Colon (tissue), 2 donors: ENCODE measurements at regions not wholly inside any gene's neighbourhood (a gene's known extent, or its start where the extent isn't known, plus 50 kb on each side); places are given as distances from the start of the nearest gene placed in this dataset.

Source experiments
- FAIRE-seq: peaks from 2 replicates; lab custom pipeline; 2012; peaks lifted over from hg19 to GRCh38; lab: Jason Lieb, UNC
- donor health status: control.
- donor health status: control.

DNA sequence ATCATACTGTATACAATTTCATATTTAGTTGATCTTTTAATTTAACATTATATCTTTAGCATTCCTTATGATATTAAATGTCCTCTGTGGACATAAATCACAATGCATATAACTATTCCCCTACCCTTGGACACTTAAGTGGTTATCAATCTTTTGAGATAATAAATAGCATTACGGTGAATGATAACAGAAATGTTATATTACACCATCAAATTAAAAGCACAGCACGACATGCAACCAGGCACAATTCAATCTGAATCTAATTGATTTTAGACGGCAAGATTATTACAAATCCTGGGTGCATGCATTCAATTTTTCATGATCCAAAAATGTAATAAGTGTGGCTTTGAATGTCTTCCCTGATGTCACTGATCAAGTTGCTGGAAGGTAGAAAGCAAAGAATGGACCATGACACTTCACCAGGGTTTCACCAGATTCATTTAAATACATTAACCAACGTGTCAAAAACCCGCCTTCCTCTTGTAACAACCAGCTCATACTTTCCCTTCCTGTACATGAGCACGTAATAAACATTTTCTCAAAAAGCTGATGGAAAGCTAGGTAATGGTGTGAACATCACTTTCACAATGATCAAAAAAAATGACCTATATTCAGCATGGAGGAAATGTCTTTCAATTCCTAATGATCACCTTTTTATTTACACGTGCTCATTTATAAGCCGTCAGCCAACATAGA, 513.7 kb upstream of the ID2 start:
- FAIRE-seq: no peak

GRCh38 chr2:8168876-8169424, 512.9 kb upstream of the ID2 start:
- FAIRE-seq: no peak

GRCh38 chr2:8169443-8169842, 512.4 kb upstream of the ID2 start:
- no peak for FAIRE-seq

- FAIRE-seq: no peak
Measured at GRCh38 chr2:8170552-8171327, 511.1 kb upstream of the ID2 start.

- no peak for FAIRE-seq
Measured at GRCh38 chr2:8171608-8172007, 510.2 kb upstream of the ID2 start.

GRCh38 chr2:8172661-8173060, 509.2 kb upstream of the ID2 start:
- FAIRE-seq: no peak

DNA sequence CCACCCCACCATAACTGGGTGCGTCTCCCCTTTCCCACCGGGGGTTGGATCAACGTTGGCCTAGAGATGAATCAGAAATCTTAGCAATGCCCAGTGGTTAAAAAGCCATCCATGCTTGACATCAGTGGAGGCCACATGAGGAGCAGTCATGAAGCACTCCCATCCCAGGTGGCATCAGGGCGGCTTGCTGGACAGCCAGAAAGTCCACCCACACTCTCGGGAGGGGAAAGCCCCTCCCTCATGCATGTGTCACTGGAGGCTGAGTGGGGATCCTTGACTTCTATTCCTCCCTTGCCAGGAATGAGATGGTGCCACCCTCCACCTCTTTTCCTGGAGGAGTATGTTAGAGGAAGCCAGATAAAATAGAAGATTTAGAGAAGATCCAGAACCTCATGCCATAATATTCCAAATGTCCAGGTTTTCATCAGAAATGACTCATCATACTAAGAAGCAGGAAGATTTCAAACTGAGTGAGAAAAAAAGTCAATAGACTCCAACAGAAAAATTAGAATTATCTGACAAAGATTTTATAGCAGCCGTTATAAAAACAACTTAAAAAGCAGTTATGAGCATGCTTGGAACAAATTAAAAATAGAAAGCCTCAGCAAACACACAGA, 507.1 kb upstream of the ID2 start:
- FAIRE-seq: no peak

GRCh38 chr2:8176887-8177286, 505.0 kb upstream of the ID2 start:
- peak; percentile 36 for FAIRE-seq

DNA sequence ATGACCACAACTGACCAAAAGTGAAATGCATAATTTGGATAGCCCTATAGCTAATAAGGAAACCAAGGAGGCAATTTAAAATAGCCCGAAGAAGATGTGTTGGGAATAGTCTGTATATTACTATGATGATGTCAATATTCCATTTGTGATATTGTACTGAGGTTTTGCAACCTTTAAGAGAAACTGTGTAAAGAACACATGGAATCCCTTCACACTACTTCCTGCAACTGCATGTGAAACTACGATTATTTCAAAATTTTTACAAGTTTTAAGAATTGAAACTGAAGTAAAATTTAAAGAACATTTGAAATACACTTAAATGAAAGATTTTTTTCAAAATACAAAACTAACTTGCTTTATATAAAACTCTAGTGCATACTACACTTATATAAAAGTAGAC, 504.3 kb upstream of the ID2 start:
- no peak for FAIRE-seq

- no peak for FAIRE-seq
Measured at GRCh38 chr2:8178911-8179310, 502.9 kb upstream of the ID2 start.

DNA sequence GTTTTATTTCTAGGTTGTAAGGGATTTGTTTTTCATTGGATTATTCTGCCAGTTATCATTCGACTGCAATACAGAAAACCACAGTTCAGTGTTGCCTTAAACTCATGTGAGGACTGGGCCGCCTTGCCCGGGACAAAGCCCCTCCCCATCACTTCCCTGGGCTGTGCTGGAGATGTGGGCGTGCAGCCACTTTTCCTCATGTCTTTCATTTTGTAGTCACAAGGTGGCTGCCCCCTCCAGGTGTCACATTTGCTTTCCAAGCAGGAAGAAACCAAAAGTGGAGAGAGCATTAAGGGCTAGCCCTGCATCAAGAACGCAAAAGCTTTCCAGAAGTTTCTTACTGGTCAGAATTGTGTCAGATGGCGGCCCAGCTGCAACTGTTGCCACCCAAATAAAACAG, 492.5 kb upstream of the ID2 start:
- FAIRE-seq: no peak

- FAIRE-seq: no peak
Measured at GRCh38 chr2:8190279-8190678, 491.6 kb upstream of the ID2 start.

- no peak for FAIRE-seq
Measured at GRCh38 chr2:8191427-8191826, 490.4 kb upstream of the ID2 start.

GRCh38 chr2:8193146-8193545, 488.7 kb upstream of the ID2 start:
- no peak for FAIRE-seq

DNA sequence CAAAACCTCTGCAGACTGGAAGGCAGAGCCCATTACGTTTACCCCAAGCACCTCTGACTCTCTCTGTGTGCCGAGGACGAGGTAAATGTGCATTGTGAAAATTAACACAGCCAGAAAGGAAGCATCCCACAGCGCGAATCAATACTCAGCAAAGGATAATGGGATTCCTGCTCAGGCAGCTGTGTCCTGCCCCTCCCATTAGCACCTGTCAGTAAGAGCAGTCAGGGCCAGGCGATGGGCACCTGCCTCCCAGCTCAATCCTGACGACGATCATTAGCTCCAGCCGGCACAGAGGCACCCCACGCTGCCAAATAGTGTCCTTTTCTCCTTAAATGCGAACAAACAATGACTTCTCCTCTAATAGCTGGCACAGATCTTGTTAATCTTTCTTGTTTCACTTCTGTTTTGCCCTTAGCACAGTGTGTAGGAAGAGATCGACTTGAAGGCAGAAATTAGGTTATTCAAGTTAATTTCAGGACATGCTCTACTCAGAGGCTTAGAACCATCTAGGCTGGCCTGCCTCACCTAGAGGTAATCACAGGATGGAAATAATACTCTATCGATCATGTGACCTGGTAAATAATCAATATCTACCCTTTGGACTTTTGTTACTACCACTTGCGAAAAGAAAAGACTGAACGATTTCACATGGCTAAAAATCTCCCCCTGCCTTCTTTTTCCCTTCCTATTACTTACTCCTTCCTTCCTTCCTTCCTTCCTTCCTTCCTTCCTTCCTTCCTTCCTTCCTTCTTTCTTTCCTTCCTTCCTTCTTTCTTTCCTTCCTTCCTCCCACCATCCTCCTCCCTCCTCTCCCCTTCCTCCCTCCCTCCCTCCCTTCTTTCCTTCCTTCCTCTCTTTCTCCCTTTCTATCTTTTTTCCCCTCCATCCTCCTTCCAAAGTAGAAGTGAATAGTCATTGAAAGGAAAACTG, 487.9 kb upstream of the ID2 start:
- no peak for FAIRE-seq

DNA sequence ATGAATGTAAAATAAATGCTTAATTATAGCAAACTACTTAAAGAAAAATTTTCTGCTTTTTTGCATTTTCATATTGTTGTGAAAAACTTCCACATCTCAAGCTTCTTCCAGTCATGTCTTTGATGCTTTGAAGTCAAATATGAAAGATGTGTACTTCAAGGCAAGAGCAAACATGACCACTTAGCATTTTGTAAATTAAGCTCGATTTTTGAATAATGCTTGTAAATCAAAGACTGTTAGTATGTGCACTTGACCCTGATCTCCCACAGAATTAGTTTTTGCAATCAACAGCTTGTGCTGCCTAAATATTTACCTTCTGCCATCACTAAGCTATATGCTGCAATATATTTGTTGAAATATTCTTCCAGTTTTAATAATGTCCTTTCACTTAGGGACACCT, 486.1 kb upstream of the ID2 start:
- FAIRE-seq: no peak

DNA sequence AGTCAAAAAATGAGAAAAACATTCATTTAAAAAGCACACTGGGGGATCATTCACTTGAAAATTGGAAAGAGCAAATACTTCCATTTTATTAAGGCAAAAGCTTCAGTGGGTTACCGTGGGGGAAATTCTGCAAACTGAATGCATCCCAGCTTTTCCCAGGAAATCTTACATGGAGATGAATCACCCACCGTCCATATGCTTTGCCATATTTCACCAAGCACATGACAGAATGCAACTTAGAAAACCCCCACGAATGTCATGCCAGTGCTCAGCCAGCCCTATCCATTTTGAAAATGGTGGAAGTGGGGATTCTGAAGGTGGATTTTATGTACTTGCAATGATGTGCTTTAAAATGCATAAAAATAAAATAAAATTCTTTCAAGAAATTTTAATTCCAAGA, 485.5 kb upstream of the ID2 start:
- FAIRE-seq: no peak

GRCh38 chr2:8197101-8197500, 484.8 kb upstream of the ID2 start:
- no peak for FAIRE-seq

GRCh38 chr2:8197825-8198224, 484.0 kb upstream of the ID2 start:
- FAIRE-seq: no peak

DNA sequence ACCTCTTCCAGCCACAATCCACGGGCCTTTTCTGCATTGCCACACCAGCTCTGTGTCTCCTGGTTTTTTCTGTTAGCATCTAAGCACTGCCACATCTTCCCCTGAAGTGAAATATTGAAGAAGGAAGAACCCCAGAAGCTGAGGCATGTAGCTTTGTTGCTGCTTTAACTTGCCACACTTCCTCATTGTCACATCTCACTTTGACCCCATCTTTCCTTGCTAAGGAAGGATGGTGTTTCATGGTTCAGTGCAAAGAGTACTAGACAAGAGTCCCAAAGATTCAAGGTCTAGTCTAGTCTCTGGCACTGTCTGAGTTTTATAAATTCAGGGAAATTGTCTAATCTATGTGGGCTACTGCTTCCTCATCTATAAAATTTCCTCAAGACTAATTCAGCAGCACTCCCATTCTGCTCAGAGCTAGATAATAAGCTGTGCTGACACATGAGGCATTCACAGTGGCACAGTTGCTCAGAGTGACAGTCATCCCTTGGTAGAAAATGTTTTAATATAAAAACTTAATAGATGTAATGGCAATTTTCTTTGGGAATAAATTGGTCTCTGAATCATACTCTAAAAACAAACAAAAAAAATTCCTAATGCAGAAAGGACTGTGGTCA, 483.0 kb upstream of the ID2 start:
- FAIRE-seq: no peak

GRCh38 chr2:8202132-8202531, 479.7 kb upstream of the ID2 start:
- no peak for FAIRE-seq

DNA sequence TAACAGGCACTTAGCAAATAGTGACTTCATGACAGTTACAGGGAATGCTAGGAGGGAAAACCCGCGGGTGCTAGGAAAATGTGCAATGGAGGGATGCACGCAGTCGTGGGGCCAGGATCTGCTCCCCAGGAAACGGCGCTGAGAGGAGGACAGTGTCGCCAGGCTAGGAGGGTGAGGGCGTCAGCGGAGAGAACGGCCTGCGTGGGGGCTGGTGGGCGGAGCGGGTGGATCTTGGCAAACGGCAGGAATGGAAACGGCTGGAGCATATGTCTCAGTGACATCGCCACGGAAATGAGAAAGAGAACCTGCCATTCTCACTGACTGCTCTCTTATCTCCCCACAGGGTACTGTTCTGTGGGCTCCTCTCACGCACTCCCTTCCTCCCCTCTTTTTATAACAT, 478.5 kb upstream of the ID2 start:
- FAIRE-seq: no peak
